NOMO-1 (cell line): ENCODE measurements at regions not wholly inside any gene's neighbourhood (a gene's known extent, or its start where the extent isn't known, plus 50 kb on each side); places are given as distances from the start of the nearest gene placed in this dataset.

Source experiments
- DNase-seq, 2 experiments: peaks; one replicate each; lab custom pipeline; 2025; ENCODE audit not compliant: unreplicated experiment in 2 of 2; lab: John Stamatoyannopoulos, UW

GRCh38 chr12:125470838-125471783 is 405.9 kb downstream of the AACS start:
- DNase-seq = no peak

DNA sequence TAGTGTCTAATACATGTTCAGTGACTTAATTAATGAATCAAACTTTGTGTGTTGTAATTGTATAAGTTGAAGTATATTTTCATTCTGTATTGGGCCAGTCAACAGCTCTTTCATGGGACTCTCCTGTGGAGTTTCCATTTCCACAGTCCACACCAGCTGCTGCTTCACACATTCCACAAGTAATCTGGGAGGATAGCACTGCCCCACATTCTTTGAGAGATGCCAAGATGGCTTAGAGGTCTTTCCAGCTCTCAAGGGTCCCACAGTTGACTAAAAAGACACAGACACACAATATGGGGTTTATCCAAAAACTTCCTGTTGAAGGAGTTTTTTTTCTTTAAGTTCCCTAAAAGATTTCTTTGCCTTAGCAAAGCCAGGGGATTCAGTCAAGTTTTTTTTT is 408.3 kb downstream of the AACS start:
- no peak for DNase-seq

GRCh38 chr12:125487336-125487735 is 422.1 kb downstream of the AACS start:
- DNase-seq = no peak

GRCh38 chr12:125491553-125491952 is 426.3 kb downstream of the AACS start:
- DNase-seq = no peak

- DNase-seq = no peak
These were observed 427.4 kb downstream of the AACS start for GRCh38 chr12:125492354-125493270.

DNA sequence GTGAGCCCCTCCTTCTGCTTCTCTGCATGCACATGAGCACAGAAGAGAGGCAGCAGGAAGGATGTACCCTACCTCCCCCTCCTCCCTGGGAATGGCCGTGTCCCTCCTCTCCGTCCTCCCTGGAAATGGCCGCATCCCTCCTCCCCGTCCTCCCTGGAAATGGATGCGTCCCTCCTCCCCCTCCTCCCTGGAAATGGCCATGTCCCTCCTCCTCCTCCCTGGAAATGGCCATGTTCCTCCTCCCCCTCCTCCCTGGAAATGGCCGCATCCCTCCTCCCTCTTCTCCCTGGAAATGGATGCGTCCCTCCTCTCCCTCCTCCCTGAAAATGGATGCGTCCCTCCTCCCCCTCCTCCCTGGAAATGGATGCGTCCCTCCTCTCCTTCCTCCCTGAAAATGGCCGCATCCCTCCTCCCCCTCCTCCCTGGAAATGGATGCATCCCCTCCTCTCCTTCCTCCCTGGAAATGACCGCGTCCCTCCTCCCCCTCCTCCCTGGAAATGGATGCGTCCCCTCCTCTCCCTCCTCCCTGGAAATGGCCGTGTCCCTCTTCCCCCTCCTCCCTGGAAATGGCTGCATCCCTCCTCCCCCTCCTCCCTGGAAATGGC is 428.6 kb downstream of the AACS start:
- no peak for DNase-seq

GRCh38 chr12:125503128-125503527 is 437.9 kb downstream of the AACS start:
- no peak for DNase-seq

GRCh38 chr12:125509195-125509594 is 444.0 kb downstream of the AACS start:
- DNase-seq = no peak

GRCh38 chr12:125512541-125513298 is 447.5 kb downstream of the AACS start:
- peak; percentile 63 to 69 for DNase-seq

DNA sequence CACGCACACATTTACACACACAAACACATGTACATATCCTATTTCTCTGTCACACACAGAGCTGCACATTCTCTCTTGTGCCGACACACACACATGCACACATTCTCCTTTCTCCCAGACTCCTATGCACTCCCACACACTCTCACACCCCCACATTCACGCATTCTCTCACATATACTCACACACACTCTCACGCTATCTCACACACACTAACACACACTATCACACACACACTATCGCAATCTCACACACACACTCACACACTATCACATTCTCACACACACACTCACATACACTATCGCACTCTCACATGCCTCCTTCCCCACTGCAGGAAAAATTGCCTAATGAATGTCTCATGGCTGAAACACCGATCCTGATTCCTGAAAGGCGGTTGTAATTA is 450.7 kb downstream of the AACS start:
- DNase-seq = no peak

DNA sequence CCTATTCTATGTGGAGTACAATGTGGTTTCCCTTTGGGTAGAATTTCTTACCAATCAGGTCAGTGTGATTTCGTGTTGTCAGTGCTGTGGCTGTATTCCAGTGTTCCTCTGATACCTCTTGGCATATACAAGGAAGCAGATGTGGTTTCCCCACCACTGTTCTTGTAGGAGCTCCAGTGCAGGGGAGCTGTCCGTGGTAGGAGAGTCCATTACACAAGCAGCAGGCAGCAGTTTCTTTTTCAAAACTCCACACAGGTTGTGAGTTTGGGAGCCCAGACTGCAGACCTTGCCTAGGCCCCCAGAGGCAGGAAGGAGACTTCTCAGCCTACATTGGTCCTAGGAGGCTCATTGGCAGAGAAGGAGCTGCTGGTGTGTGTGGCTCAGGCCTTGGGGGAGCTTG is 452.8 kb downstream of the AACS start:
- DNase-seq = no peak

DNA sequence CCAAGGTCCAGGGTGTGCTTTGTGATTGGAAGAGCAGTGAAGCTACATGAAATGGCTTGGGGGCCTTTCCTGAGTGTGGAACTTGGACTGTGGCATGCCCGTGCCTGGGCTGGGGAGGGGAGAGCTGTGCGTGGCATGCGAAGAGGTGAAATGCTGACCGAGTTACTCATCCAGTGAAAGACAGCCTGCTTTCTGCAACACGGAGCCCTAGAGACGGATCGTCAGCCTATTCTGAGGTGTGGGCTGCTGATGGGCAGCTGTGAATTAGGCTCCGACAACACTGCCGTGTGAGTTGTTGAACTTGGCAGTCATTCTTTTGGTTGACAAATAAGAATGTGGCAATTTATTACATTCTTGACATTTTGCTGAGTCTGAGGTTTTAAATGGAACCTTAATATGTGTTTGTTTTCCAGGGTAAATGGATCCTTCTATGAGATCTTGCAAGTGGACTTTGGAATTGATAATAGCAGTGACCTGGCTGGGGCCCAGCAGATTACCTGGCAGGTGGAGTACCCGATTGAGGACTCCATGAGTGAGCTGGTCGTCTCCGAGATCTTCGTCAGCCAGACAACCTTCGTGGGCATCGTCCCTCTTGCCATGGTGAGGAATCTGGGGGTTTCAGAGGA is 453.9 kb downstream of the AACS start:
- DNase-seq = no peak

DNA sequence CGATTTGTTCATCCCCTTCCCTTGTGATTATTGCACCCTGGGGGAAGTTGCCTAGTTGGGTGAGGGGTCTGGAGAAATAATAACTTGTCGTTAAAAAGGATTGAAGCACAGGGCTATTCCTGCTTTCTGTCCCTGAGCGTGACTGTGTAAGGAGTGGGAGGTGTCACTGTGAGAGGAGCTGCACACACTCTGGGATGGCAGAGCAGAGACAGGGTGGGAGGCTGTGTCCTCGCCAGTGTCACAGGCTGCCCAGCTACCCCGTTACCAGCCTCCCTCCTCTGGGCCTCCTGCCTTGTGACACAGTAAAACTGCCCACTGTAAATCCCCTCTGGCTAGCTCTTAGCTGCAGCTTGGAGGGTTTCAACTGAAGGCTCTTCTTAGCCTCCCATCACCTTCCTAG is 460.6 kb downstream of the AACS start:
- no peak for DNase-seq

- DNase-seq = no peak
These were observed 463.0 kb downstream of the AACS start for GRCh38 chr12:125528281-125528680.

- no peak for DNase-seq
These were observed 465.0 kb downstream of the AACS start for GRCh38 chr12:125530201-125530600.

DNA sequence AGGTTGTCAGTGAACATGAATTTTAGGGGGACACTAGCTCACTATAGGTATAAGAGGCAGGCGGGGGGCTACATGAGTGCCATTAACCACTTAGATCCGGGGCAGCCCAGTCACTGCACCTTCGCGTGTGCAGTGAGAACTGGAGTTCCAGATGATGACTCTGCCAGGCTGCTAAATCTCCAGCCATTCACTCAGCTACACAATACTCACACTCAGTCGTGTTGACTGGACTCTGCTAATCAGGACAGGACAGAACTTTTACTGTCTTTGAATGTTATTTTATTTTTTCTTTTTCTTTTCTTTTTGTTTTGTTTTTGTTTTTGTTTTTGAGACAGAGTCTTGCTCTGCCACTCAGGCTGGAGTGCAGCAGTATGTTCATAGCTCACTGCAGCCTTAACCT is 465.6 kb downstream of the AACS start:
- no peak for DNase-seq

DNA sequence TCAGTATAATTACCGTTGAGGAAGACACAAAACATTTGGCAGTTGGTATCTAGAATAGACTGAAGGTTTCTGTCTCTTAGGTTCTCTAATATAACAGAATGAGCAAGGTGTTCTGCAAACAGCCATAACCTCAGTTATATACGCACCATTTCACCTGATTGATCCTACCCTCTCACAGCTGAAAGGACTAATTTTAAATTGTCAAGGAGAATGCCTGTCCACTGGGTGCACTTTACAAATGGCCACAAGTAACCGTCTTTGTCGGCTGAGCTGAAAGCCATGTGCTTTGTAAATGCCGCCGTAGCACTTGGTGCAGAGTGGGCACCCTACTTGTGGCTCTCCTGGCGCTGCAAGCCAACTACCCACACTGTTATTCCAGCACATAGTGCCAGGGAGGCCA is 466.3 kb downstream of the AACS start:
- DNase-seq = no peak

DNA sequence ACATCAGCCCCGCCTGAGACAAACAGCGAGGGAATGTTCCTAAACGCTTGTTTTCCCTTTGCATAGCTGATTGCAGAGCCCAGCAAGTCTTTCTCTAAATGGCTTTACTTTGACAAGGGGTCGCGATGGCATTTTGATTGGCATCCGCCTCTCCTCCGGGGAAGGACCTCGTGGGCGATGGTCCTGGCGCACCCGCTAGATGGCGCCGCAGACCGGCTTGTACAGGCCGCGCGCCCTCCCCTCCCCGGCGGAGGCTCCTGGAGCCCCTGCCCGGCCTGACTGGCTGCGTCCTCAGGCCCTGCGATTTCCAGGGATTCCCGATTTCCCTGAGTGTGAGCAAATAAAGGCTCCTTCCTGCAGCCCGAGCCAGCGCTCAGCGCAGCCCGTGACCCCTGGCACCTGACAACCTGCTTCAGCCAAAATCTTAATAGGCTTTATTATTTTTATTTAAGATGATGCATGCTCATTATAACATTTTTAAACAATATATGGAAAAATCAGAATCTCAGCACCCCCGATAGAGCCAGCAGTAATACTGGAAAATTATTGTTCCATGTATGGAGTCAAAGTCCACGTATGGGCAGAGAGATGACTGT is 468.3 kb downstream of the AACS start:
- DNase-seq = no peak

GRCh38 chr12:125538401-125539199 is 473.4 kb downstream of the AACS start:
- DNase-seq = no peak
